Upper lobe of left lung (tissue), 6 donors: ENCODE measurements at regions not wholly inside any gene's neighbourhood (a gene's known extent, or its start where the extent isn't known, plus 50 kb on each side); places are given as distances from the start of the nearest gene placed in this dataset.
"Not testable (repeated sequence)": the region's sequence is repeated elsewhere in the genome, so short reads cannot be mapped to it uniquely, and the experiment has no call there.

Source experiments
- ATAC-seq, 2 donors: fragments of 200-7000 bp; cut with Tn5 transposase; one replicate each; pipeline ENCODE4 v1.9.1; 2022; ENCODE audit warnings: mild to moderate bottlenecking in 2 of 2, moderate library complexity in 2 of 2; ENCODE audit not compliant: low FRiP score in 2 of 2
- DNase-seq, 2 donors: peaks; one replicate each; pipeline ENCODE4 v3.0.0-alpha.2; 2019 to 2020
- H3K27ac ChIP-seq, 4 donors: fragments of 200-600 bp; sonication (generic); one replicate each; pipeline ENCODE4 v1.5.1; 2016 to 2019
- H3K27me3 ChIP-seq, 4 donors: fragments of 200-600 bp; sonication (generic); one replicate each; pipeline ENCODE4 v1.5.1; 2017 to 2019
- H3K36me3 ChIP-seq, 4 donors: fragments of 200-600 bp; sonication (generic); one replicate each; pipeline ENCODE4 v1.5.1; 2016 to 2019
- H3K4me1 ChIP-seq, 4 donors: fragments of 200-600 bp; sonication (generic); one replicate each; pipeline ENCODE4 v1.5.1; 2018 to 2019
- H3K4me3 ChIP-seq, 4 donors: fragments of 200-600 bp; sonication (generic); one replicate each; pipeline ENCODE4 v1.5.1; 2017 to 2019; ENCODE audit warnings: mild to moderate bottlenecking in 2 of 4, moderate library complexity in 1 of 4
- H3K9me3 ChIP-seq, 4 donors: fragments of 200-600 bp; sonication (generic); one replicate each; pipeline ENCODE4 v1.5.1; 2018 to 2019
- CTCF ChIP-seq, 6 experiments: fragments of 450-650 bp in 4 of 6; fragments of 200-600 bp in 2 of 6; sonication (generic) in 2 of 6; IDR thresholded peaks; one replicate each; pipeline ENCODE4 v1.5.1; 2016 to 2019; ENCODE audit warnings: antibody characterized with exemption in 6 of 6
- EP300 ChIP-seq, 4 donors: sonication (generic); formaldehyde crosslinking; IDR thresholded peaks; one replicate each; pipeline ENCODE4 v1.5.1; 2017; ENCODE audit warnings: antibody characterized with exemption in 4 of 4, control low read depth in 2 of 4
- POLR2A ChIP-seq, 4 donors: fragments of 450-650 bp; IDR thresholded peaks; one replicate each; pipeline ENCODE4 v1.5.1; 2016 to 2017; ENCODE audit warnings: antibody characterized with exemption in 4 of 4, mild to moderate bottlenecking in 2 of 4
- POLR2AphosphoS5 ChIP-seq, 2 donors: sonication (generic); formaldehyde crosslinking; IDR thresholded peaks; one replicate each; pipeline ENCODE4 v1.5.1; 2017; ENCODE audit warnings: antibody characterized with exemption in 2 of 2
- WGBS, 2 donors: methylation state at CpG; one replicate each; pipeline ENCODE4 v1.1.5; 2017 to 2018; 5-methylcytosine and 5-hydroxymethylcytosine counted together
- donor health status: DM: no; HTN: no; CAD: no; lungs with moderate emphysema.
- donor health status: DM: no; HTN: yes; CAD: no; lungs with severe emphysema.

GRCh38 chr17:22193113-22193512 is 500.8 kb downstream of the KCNJ18 start:
- no peaks in the 10 kb centered on the region for H3K27me3 ChIP-seq
- H3K4me1 ChIP-seq, result no peaks in the 10 kb centered on the region
- no peak overlapping the region for H3K4me3 ChIP-seq
- no peak overlapping the region for H3K27ac ChIP-seq
- ATAC-seq (no peak), DNase-seq (no peak)
- TF ChIP-seq CTCF (IDR thresholded peaks at IDR 0.05), result no peak
- TF ChIP-seq EP300 (IDR thresholded peaks at IDR 0.05), result no peak
- no peak for TF ChIP-seq POLR2AphosphoS5 (IDR thresholded peaks at IDR 0.05)
- no peak for TF ChIP-seq POLR2A (IDR thresholded peaks at IDR 0.05)
- H3K36me3 ChIP-seq, result no peaks in the 10 kb centered on the region
- 64% methylated on average over 2 of the region's 2 CpGs for WGBS, 2 donors
- no peaks in the 10 kb centered on the region for H3K9me3 ChIP-seq

GRCh38 chr17:22200187-22200586 is 507.9 kb downstream of the KCNJ18 start:
- DNase-seq, H3K4me3 ChIP-seq, ATAC-seq, H3K36me3 ChIP-seq, H3K27me3 ChIP-seq, H3K4me1 ChIP-seq, H3K27ac ChIP-seq: not testable (repeated sequence)
- H3K9me3 ChIP-seq, result peaks cover 0 to 15% (median 0%) of the 10 kb centered on the region in 4 donors
- WGBS, 2 donors, result 75 to 86% methylated on average over 2 of the region's 2 CpGs

- no peak for TF ChIP-seq EP300 (IDR thresholded peaks at IDR 0.05)
- no peak for TF ChIP-seq CTCF (IDR thresholded peaks at IDR 0.05)
- no peak for TF ChIP-seq POLR2AphosphoS5 (IDR thresholded peaks at IDR 0.05)
- TF ChIP-seq POLR2A (IDR thresholded peaks at IDR 0.05), result no peak
- Histone ChIP-seq H3K9me3 (peaks cover 0 to 18% (median 0%) of the 10 kb centered on the region in 4 donors), H3K36me3 (no peaks in the 10 kb centered on the region), H3K4me1 (no peaks in the 10 kb centered on the region), H3K4me3 (no peak overlapping the region), H3K27me3 (no peaks in the 10 kb centered on the region), H3K27ac (no peak overlapping the region)
- peak in 1 of 2 donors; percentile 33 for DNase-seq
- ATAC-seq, result no peak
- 90 to 91% methylated on average over 20 of the region's 20 CpGs for WGBS, 2 donors
Measured at GRCh38 chr17:22202702-22203101, 510.4 kb downstream of the KCNJ18 start.

- Histone ChIP-seq H3K4me3 (no peak overlapping the region), H3K36me3 (no peaks in the 10 kb centered on the region), H3K9me3 (peaks cover 0 to 18% (median 0%) of the 10 kb centered on the region in 4 donors), H3K27ac (no peak overlapping the region), H3K27me3 (no peaks in the 10 kb centered on the region), H3K4me1 (no peaks in the 10 kb centered on the region)
- ATAC-seq (no peak), DNase-seq (peak in 1 of 2 donors; percentile 33)
- no peak for TF ChIP-seq POLR2AphosphoS5 (IDR thresholded peaks at IDR 0.05)
- no peak for TF ChIP-seq EP300 (IDR thresholded peaks at IDR 0.05)
- no peak for TF ChIP-seq POLR2A (IDR thresholded peaks at IDR 0.05)
- no peak for TF ChIP-seq CTCF (IDR thresholded peaks at IDR 0.05)
- 89 to 95% methylated on average over 29 of the region's 29 CpGs for WGBS, 2 donors
Measured at GRCh38 chr17:22203208-22203715, 510.9 kb downstream of the KCNJ18 start.

- H3K27me3 ChIP-seq, H3K4me3 ChIP-seq, H3K36me3 ChIP-seq, H3K27ac ChIP-seq, ATAC-seq, H3K4me1 ChIP-seq, DNase-seq: not testable (repeated sequence)
- 77 to 84% methylated on average over 13 of the region's 13 CpGs for WGBS, 2 donors
- peaks cover 0 to 18% (median 0%) of the 10 kb centered on the region in 4 donors for H3K9me3 ChIP-seq
Measured at GRCh38 chr17:22204076-22204475, 511.8 kb downstream of the KCNJ18 start.

GRCh38 chr17:22210212-22210611 is 517.9 kb downstream of the KCNJ18 start:
- 84 to 88% methylated on average over 12 of the region's 12 CpGs for WGBS, 2 donors
- H3K4me3 ChIP-seq, DNase-seq, ATAC-seq, H3K27me3 ChIP-seq, H3K4me1 ChIP-seq, H3K9me3 ChIP-seq, H3K36me3 ChIP-seq, H3K27ac ChIP-seq: not testable (repeated sequence)

GRCh38 chr17:22213169-22213568 is 520.8 kb downstream of the KCNJ18 start:
- not testable (repeated sequence) for DNase-seq, H3K9me3 ChIP-seq, H3K27me3 ChIP-seq

More at GRCh38 chr17:22213169-22213568, 520.8 kb downstream of the KCNJ18 start:
- not testable (repeated sequence) for ATAC-seq, H3K4me3 ChIP-seq, H3K4me1 ChIP-seq, H3K36me3 ChIP-seq, H3K27ac ChIP-seq
- WGBS, 2 donors, result 75 to 84% methylated on average over 4 of the region's 4 CpGs
